HG03575 (cell line): ENCODE measurements at regions not wholly inside any gene's neighbourhood (a gene's known extent, or its start where the extent isn't known, plus 50 kb on each side); places are given as distances from the start of the nearest gene placed in this dataset.

Experiments
- ATAC-seq: cut with Tn5 transposase; IDR thresholded peaks from one replicate; pipeline ENCODE4 v1.9.1; 2021; ENCODE audit not compliant: unreplicated experiment, insufficient number of reproducible peaks, low FRiP score; ENCODE audit errors: extremely low read depth

DNA sequence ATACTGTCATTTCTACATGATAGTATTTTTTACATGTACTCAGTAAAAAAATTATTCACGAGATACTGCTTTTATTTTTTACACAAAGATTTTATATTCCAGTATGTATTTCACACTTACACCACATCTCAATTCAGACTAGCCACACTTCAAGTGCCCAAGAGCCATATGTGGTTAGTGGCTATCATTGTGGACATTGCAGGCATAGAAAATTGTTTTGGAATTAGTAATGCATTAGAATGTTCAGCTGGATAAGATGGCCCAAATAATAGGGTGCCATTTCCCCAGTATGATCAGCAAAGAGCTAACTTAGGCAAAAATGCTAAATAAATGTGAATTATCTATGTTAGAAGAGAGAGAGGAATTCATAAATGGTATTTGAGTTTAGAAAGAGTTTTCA lies 203.8 kb upstream of the MCTP2 start:
- no peak for ATAC-seq

DNA sequence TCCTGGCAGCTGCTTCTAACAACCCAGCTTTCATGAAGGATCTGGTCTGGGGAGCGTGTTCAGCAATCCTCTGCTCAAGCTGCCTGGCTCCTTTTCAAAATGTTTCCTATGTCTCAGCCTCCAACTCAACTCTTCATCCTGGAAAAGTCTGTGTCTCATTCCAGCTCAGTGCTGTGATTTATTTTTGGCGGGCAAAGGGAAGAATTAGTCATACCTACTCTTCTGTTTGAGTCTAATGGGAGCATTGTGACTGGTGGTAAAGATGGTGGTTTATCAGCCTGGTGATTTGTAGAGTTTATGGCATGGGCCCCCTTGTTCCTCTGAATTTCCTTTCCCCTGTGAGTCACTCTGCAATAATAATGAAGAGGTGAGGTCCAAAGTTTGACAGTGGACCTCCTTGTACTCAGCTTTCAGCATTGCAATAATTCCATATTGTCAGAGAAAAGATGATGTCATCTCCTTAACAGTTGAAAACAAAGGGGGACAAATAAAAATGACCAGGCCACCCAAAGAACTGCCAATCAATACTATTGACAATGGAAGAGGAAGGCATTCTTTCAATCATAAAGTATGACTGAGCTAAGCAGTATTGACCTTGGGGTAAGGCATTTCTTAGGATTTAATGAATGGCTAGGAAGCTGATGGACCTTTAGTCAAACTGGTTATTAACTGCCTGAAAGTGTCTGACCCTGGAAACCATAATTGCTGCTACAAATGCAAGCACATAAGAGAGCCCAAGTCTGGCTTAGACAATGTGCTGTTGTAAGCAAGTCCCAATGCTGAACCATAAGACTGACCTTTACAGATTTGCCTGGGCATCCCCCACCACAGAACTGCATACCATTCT lies 204.7 kb upstream of the MCTP2 start:
- no peak for ATAC-seq

DNA sequence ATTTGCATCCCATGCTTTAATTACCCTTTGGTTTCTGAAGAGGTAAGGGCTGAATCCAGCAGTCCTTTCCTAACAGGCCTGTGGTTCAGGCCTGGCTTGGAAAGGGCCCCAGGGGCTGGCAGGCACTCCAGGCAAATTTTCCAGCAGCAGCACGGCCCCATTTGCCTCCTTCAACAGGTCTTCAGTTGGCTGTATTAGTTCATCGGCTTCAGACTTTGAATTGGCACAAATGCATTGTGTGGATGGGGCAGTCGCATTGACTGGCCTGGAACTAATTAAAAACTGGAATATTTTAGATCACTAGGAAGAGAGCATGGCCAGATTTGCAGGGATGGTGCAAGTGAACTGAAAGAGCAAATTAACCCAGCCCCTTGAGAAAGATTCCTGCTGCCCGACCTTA lies 207.8 kb upstream of the MCTP2 start:
- no peak for ATAC-seq

DNA sequence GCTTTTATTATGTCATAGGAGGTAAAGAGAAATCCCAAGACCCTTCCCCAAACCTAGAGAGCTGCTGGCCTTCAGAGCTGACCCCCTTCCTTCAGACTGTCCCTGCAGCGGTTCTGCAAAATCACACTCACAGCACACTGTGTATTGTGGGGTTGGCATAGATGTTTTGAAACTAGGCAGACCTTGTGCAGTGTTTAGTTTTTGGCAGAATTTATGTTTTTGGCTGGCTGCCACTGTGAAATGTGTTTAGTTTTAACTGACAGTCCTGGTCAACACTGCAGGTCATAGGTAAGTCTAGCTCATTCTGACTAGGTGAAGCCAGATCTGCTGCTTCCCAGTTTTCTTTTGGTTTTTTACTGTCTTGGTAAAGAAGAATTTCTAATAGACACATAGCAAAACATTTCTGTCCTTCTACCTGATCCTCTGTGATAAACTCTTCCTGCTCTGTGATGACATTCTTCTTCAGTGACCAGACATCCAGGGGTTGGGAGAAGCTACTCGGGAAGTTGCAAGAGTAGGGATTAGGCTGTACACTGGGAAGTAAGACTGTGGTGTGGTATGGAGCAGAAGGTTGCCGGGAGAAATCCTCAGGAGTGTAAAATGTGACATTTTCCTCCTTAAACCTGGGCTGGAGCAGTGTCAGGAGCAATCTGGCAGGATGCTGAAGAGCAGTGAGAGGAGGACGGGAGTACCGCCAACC lies 209.6 kb upstream of the MCTP2 start:
- ATAC-seq: no peak

DNA sequence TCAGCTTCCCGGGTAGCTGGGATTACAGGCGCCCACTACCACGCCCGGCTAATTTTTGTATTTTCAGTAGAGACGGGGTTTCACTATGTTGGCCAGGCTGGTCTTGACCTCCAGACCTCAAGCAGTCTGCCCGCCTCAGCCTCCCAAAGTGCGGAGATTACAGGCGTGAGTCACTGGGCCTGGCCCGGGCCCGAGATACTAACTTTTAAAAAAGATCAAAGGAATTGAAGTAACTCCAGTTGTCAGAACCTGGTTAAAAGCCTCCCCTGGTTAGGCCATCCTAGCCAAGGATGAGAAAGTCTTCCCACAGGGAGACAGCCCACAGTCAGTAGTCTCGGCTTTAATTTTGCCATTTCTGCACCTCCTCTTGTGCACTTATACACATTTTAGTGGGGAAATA lies 212.3 kb upstream of the MCTP2 start:
- ATAC-seq: no peak

DNA sequence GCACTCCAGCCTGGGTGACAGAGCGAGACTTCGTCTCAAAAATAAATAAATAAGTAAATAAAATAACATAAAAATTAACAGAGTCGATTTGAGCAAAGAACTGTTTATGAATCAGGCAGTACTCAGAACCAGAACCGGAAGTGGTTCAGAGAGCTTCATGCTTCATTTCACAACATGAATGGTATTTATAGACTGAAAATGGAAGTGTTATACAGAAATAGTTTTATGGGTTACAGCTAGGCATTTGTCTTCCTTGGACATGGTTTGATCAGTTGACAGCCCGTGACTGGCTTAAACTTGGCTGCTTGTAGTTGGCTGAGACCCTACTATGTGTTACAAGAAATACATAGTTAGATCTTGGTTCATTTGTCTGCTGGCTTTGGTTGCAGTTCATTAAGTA lies 216.0 kb upstream of the MCTP2 start:
- no peak for ATAC-seq

DNA sequence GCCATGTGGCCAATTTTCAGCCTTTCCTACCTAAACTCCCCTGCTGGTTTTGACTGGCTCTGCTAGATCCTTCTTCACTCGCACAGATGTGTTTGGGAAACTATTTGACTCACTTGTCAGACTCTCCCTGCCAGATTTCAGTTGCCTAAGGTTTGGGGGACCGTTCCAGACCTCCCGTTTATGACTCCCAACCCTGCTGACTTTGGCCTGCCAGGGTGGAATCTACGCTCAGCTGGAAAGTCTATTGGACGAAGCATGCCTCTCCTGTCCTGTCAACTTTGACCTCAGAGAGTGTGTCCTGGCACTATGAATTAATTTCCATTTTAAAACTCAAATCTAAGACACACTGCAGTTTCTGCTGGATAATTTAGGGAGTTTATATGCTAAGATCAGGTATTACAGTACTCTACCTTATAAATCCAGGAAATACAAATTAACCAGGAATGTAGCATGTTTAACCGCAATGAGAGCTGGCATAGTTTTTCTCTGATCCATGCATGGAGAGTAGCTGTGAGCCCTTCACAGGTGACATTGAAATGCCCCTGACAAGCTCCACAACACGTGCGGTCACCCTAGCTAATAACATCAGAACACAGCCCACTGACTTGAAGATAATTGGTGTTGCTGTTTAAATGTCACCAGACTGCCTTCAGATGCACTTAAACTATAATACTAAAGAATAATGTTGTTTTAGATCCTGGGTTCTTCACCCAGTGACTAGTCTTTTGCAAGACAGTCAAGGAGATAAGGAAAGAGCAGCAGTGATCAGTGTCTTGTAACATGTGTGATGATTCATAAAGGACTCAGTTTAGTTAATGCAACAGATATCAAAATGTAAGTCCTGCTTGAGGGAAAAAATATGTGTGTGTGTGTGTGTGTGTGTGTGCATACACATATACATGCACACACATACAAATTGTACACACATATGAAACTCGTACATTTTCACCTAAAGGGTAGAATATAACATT lies 223.0 kb upstream of the MCTP2 start:
- no peak for ATAC-seq

DNA sequence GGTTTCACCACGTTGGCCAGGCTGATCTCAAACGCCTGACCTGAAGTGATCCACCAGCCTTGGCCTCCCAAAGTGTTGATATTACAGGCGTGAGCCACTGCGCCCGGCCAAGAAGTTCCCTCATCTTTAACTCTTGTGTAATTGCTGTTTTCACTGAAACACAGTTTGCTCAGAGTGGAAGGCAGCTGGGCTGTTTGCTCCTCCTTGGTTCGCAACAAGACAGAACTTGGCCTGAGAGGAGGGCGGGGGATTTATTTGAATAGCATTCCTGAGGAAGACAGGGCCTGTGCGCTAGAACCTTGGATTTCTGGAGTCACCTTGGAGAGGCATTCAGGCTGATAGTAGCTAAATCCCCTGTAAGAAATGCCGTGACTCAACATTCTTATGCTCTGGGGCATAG lies 226.7 kb upstream of the MCTP2 start:
- no peak for ATAC-seq

DNA sequence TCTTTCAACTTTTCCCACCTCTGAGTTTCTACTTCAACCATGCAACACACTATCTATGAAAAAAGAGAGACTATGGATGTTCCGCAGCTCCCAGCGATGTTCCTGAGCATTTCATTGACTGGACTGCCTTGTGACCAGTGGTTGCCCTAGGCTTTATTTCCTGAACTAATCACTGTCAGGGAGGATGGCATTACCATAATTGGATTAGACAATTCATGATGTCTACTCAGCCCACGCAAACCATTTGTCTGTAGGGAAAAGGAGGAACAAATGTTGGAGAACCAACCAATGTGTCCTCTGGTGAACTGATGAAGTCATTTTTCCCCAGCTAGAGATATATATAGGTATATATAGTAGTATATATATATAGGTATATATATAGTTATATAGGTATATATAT lies 229.3 kb upstream of the MCTP2 start:
- no peak for ATAC-seq

DNA sequence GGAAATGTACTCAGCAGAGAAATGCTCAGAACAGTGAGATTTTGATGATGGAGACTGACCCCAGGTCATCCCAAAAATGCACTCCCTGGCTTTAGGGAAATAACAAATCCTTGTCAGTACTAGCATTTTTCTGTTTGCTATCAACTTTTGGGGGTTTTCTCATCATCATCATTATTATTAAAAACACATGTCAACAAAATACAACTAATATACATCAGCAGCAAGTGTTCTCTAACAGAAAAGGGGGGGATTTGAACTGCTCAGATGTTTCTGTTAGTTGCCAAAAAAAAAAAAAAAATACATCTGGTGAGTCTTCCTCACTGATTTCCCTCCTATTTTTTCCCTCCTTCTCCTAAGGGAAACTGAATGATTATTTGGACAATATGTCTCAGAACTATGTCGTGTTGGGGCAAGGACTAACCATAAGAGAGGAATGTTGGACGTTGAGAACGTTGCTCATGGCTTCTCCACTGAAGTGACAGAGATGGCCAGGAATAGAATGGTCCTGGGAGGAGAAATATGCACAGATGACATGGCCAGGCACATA lies 230.0 kb upstream of the MCTP2 start:
- ATAC-seq: no peak

DNA sequence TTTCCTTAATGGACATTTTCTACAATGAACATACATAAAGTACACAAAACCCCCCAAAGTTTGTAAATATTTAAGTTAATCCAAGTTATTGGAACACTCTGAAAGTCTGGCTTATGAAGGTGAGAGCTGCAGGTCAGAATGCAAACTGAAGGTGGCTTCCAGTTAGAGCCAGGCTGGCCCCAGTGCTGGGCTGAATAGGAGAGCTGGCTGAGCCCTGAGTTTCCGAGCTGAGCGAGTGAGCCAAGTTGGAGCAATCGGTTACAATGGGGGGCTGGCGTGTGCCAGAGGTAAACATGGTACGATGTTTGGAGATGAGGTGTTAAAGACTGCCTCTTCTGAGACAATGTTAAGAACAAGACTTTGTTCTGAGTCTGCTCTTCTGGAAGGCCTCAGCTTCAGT lies 230.8 kb upstream of the MCTP2 start:
- no peak for ATAC-seq

DNA sequence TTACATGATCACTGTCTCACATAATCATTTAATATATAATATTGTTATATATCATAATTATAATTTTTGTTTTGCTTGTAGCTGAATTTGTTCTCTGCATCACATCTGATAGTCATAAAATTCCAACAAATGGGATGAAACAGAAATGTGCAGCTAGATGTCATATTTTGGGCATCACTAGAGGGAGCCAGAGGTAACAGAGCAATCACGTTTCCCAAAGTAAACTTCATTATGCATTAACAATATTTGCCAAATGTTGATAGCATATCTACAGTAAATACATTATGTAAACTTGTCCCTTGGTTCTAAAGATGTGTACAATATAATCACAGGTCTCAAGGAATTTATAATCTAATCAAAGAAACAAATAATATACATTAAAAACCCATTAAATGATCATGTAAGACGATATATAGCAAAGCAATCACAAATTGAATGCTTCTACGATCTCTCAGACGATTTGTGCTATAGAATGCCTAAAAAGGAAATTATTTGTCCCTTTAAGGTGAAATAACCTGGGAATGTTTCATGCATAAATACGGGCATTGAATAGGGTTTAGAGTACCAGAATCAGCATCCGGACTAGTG lies 234.2 kb upstream of the MCTP2 start:
- ATAC-seq: no peak

DNA sequence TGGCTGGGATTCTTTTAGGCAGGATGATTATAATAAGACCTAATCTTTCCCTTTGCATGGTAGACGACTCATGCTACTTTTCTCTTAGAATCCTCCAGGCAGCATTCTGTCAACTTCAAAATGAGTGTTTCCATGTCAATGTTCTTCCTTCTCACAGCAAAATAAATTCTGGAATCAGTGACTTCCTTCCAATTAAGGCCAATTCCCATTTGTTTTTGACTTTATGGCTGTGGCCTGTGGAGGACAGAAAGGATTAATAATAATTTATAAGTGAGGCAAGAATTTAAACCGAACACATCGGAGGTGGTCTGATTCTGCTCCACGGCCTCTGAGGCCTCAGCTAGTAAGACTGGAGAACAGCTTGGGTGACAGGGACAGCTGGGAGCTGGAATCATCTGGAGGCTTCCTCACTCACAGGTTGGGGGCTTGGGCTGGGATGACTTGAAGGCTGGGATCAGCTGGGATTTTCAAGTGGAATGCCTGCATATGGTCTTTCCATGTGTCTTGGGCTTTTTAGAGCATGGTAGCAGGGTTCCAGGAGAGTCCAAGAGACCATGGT lies 241.8 kb upstream of the MCTP2 start:
- no peak for ATAC-seq

DNA sequence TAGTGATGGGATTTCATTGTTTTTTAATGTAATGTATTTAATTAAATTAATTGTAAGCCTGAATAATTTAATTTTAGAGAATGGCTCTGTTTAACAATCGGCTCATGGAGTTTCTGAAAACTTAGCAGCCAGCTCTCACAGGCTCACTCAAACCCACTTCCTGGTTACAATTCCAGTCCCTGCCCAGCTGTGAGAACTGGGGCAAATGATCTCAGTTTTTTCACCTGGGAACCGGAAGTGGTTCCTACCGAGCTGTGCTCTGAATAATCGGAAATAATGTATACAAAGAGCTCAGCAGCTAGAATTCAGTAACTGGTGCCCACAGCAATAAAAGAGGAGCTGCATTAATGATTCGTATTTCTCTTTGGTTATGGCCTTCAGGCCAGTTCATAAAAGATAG lies 244.3 kb upstream of the MCTP2 start:
- no peak for ATAC-seq

DNA sequence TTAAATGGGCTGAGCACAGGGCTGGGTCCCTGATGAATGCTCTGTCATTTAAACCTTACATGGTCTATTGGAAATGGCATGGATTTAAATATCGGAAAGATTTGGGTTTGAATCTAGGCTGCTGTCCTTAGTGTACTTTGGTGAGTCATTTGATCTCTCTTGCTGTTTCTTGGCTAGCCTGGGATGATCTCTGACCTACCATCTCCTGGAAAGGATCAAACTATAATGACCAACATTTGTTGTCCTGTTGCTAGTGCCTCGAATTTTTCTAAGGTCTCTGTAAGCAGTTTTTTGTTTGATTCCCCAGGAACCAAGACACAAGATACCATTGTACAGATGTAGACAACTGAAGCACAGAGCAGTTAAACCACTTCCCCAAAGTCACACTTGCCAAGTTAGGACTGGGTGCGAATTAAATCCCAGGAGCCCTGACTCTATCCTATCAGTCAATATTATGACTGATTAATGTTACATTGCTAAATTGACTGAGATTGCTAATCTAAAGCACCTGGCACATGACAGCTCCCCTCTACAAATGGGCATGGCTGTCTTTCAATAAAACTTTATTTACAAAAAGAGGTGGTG lies 244.9 kb upstream of the MCTP2 start:
- ATAC-seq: no peak

DNA sequence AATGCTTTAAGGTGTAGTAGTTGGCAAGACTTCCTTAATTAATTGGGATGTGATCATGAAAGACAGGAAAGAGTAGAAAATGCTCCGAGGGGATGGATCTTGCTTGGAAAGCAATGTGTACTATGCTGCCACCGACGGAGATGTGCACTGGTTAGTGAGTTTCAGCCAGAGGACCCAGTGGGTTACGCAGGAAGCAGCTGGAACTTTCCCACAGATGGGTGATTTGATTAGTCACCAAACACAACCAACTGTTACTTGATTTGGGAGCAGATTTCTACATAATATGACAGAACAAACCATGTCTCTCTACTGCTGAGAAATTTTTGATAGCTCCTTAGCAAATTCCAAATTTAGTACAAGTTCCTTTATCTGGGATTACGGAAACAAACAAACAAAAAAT lies 245.4 kb upstream of the MCTP2 start:
- no peak for ATAC-seq

DNA sequence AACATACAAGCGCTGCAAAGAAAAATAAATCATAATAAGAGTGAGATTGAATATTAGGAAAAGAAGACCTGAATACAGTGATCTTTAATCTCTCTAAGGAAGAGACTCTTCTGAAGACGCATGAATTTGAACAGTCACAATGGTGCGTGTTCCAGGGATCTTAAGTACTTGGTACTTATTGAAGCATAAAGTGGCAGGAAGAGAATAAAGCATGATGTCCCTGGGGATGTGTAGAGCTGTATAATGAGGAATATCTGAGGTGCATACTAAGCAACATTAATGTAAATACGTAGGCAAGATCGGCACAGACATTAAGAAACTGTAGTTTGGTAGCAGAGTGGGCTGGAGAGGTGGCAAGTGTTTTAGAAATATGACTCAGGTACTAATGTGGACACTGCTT lies 246.2 kb upstream of the MCTP2 start:
- no peak for ATAC-seq

DNA sequence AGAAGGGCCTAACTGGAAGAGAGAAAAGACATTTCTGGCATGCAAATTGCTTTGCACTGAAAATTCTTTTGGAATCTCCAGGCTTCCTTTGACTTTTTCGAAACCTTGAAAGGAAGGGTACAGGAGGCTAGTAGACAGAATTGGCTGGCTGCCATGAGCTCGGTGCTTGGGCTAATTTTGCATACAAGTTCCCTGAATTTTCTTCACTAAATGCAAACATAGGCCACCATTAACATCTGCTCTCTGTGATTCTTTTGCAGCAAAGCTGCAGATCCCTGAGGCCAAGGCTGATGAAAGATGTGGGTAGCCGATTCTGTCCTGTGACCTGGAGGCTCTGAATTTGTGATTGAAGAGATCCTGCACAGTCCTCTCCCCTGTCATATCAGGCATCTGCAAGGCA lies 247.8 kb upstream of the MCTP2 start:
- no peak for ATAC-seq
